Osteocyte (in vitro differentiated cells): ENCODE measurements at regions not wholly inside any gene's neighbourhood (a gene's known extent, or its start where the extent isn't known, plus 50 kb on each side); places are given as distances from the start of the nearest gene placed in this dataset.
"Not testable (repeated sequence)": the region's sequence is repeated elsewhere in the genome, so short reads cannot be mapped to it uniquely, and the experiment has no call there.

ENCODE experiments used
- DNase-seq: peaks from one replicate; pipeline ENCODE4 v3.0.0; 2021; ENCODE audit warnings: mixed read lengths; ENCODE audit not compliant: unreplicated experiment; ENCODE audit errors: extremely low spot score
- H3K27ac Mint-ChIP-seq: one replicate; pipeline ENCODE4 v1.8.0; 2021; ENCODE audit warnings: mild to moderate bottlenecking, mixed read lengths; ENCODE audit not compliant: unreplicated experiment
- H3K27me3 Mint-ChIP-seq: one replicate; pipeline ENCODE4 v1.8.0; 2021; ENCODE audit warnings: mixed read lengths; ENCODE audit not compliant: unreplicated experiment
- H3K36me3 Mint-ChIP-seq: one replicate; pipeline ENCODE4 v1.8.0; 2021; ENCODE audit warnings: mixed read lengths; ENCODE audit not compliant: unreplicated experiment
- H3K4me1 Mint-ChIP-seq: one replicate; pipeline ENCODE4 v1.8.0; 2021; ENCODE audit warnings: mixed read lengths; ENCODE audit not compliant: unreplicated experiment
- H3K4me3 Mint-ChIP-seq: one replicate; pipeline ENCODE4 v1.8.0; 2021; ENCODE audit warnings: mild to moderate bottlenecking, moderate library complexity, mixed read lengths; ENCODE audit not compliant: unreplicated experiment
- H3K9me3 Mint-ChIP-seq: one replicate; pipeline ENCODE4 v1.8.0; 2021; ENCODE audit warnings: mixed read lengths; ENCODE audit not compliant: unreplicated experiment
- CTCF ChIP-seq: fragments of 200-600 bp; sonication (generic); IDR thresholded peaks from 2 replicates; pipeline ENCODE4 v1.5.0; 2021; ENCODE audit warnings: antibody characterized with exemption, mild to moderate bottlenecking, moderate library complexity

GRCh38 chr2:83342860-83343329 lies 1116.2 kb downstream of the SUCLG1 start:
- Mint-ChIP-seq H3K4me1 (no peaks in the 10 kb centered on the region), H3K27me3 (no peaks in the 10 kb centered on the region), H3K36me3 (no peaks in the 10 kb centered on the region), H3K27ac (no peak overlapping the region), H3K9me3 (peaks cover 6% of the 10 kb centered on the region), H3K4me3 (no peak overlapping the region)
- no peak for DNase-seq
- no peak for TF ChIP-seq CTCF

GRCh38 chr2:83340424-83340823 lies 1118.7 kb downstream of the SUCLG1 start:
- no peak overlapping the region for H3K27ac Mint-ChIP-seq
- no peak for DNase-seq
- H3K9me3 Mint-ChIP-seq, result no peaks in the 10 kb centered on the region
- no peaks in the 10 kb centered on the region for H3K27me3 Mint-ChIP-seq
- TF ChIP-seq CTCF, result no peak
- no peaks in the 10 kb centered on the region for H3K36me3 Mint-ChIP-seq
- no peak overlapping the region for H3K4me3 Mint-ChIP-seq
- H3K4me1 Mint-ChIP-seq, result no peaks in the 10 kb centered on the region

- not testable (repeated sequence) for H3K4me3 Mint-ChIP-seq, H3K9me3 Mint-ChIP-seq, H3K27ac Mint-ChIP-seq, H3K27me3 Mint-ChIP-seq, H3K4me1 Mint-ChIP-seq, DNase-seq, H3K36me3 Mint-ChIP-seq
Measured at GRCh38 chr2:83339942-83340341, 1119.1 kb downstream of the SUCLG1 start.

- Mint-ChIP-seq H3K4me3 (no peak overlapping the region), H3K9me3 (no peaks in the 10 kb centered on the region), H3K36me3 (no peaks in the 10 kb centered on the region), H3K27me3 (no peaks in the 10 kb centered on the region), H3K27ac (no peak overlapping the region), H3K4me1 (no peaks in the 10 kb centered on the region)
- TF ChIP-seq CTCF, result no peak
- DNase-seq, result no peak
Measured at GRCh38 chr2:83331810-83332209, 1127.3 kb downstream of the SUCLG1 start.

- Mint-ChIP-seq H3K27ac (no peak overlapping the region), H3K36me3 (no peaks in the 10 kb centered on the region), H3K27me3 (peaks cover 6% of the 10 kb centered on the region), H3K4me1 (no peaks in the 10 kb centered on the region), H3K9me3 (no peaks in the 10 kb centered on the region), H3K4me3 (no peak overlapping the region)
- no peak for DNase-seq
- TF ChIP-seq CTCF, result no peak
Measured at GRCh38 chr2:83323038-83323437, 1136.0 kb downstream of the SUCLG1 start.

- Mint-ChIP-seq H3K27me3 (peaks cover 6% of the 10 kb centered on the region), H3K9me3 (no peaks in the 10 kb centered on the region), H3K36me3 (no peaks in the 10 kb centered on the region), H3K4me3 (no peak overlapping the region), H3K4me1 (no peaks in the 10 kb centered on the region), H3K27ac (no peak overlapping the region)
- no peak for DNase-seq
- no peak for TF ChIP-seq CTCF
Measured at GRCh38 chr2:83320053-83320452, 1139.0 kb downstream of the SUCLG1 start.
